ENCODE measurements at regions not wholly inside any gene's neighbourhood (a gene's known extent, or its start where the extent isn't known, plus 50 kb on each side); places are given as distances from the start of the nearest gene placed in this dataset.

- TF ChIP-seq POLR2A (IDR thresholded peaks at IDR 0.05) (no peak), CTCF (IDR thresholded peaks at IDR 0.05) (no peak)
These were observed 213.5 kb upstream of the IRF2BP2 start for GRCh38 chr1:234823191-234824176.
